GM23248 (cell line): ENCODE measurements at regions not wholly inside any gene's neighbourhood (a gene's known extent, or its start where the extent isn't known, plus 50 kb on each side); places are given as distances from the start of the nearest gene placed in this dataset.

ENCODE experiments used
- EZH2 ChIP-seq: fragments of 200-600 bp; sonication (generic); IDR thresholded peaks from 2 replicates; pipeline ENCODE4 v1.6.1; 2018; ENCODE audit warnings: antibody characterized with exemption, mild to moderate bottlenecking; ENCODE audit not compliant: insufficient read depth, poor library complexity, severe bottlenecking
- EZH2phosphoT487 ChIP-seq: fragments of 200-600 bp; sonication (generic); IDR thresholded peaks from 2 replicates; pipeline ENCODE4 v1.6.1; 2018; ENCODE audit warnings: antibody characterized with exemption, moderate library complexity, mild to moderate bottlenecking, low read depth; ENCODE audit not compliant: insufficient read depth

DNA sequence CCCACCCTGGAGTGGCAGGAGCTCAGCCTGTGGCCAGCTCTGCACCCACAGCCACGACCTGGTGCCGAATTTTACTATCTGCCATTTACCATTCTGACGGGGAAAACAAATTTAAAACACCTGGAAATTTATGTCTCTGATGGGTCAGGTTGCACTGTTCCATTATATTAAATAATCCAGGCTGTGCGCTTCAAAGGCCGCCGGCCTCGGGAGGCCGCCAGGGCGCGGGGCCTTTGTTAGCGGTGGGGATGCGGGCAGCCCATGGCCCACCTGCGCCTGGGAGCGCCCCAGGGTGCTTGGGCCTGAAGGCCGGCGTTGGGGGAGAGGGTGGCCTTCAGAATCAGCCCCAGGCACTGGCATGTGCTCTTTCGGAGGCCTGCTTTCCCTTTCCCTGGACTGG lies 276.9 kb downstream of the SRBD1 start:
- TF ChIP-seq EZH2 (no peak), EZH2phosphoT487 (no peak)
